GM19023 (cell line): ENCODE measurements at regions not wholly inside any gene's neighbourhood (a gene's known extent, or its start where the extent isn't known, plus 50 kb on each side); places are given as distances from the start of the nearest gene placed in this dataset.

ENCODE experiments used
- ATAC-seq: cut with Tn5 transposase; IDR thresholded peaks from one replicate; pipeline ENCODE4 v1.9.1; 2021; ENCODE audit warnings: mild to moderate bottlenecking, moderate library complexity; ENCODE audit not compliant: unreplicated experiment

DNA sequence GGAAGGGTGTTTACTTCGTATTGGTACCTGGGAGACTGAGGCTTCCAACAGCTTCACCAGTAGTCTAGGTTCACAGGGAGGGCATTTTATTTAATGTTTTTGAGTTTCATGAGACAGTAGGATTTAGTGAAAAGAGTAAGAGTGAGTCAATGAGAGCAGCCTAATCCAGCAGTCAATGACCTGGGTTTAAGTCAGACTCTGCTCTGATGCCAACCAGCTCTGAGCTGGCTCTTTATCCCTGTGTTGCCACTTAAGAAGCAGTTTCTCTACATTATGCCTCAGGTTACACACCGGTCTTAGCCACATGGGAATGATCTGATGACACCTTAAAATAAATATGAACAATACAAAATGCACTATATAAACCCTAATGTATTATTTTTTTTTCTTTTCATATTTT, 59.4 kb upstream of the KCNMB2 start:
- ATAC-seq = no peak

DNA sequence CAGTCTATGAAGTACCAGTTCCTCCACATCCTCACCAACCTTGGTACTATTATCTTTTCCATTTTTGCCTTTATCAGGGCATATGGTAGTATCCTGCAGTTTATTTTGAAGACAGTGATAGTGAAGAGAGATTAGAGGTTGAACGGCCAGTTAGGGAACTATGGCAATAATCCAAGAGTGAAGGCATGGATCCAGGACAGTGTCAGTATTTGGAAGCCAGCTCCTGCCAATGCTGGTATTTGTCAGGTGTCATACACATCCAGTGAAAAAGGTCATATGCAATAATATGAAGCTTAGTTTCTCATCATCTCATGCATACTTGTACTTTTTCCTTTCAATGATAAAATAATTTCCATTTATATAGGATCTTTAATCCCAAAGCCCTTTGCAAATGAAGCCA, 56.8 kb upstream of the KCNMB2 start:
- no peak for ATAC-seq

- no peak for ATAC-seq
These were observed 56.4 kb upstream of the KCNMB2 start for GRCh38 chr3:178479860-178480259.

DNA sequence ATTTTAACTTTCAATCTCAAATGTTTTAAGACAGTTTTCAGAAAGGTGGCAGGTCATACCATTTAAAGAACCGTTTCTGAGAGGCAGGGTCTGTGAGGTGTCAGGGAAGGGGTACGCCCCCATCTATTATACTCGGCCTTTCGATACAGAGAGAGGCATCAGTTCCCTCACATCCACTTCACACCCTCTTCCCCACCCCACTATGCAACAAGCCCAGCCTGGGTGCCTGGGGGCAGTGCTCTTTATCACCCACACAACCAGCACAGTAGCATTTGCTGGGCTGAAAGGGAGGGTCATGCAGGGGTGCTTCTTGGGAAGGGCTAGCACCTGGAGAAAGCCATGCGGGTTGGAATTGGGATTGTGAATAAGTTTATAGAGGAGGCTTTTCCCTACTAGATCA, 56.0 kb upstream of the KCNMB2 start:
- ATAC-seq = peak; percentile 32

DNA sequence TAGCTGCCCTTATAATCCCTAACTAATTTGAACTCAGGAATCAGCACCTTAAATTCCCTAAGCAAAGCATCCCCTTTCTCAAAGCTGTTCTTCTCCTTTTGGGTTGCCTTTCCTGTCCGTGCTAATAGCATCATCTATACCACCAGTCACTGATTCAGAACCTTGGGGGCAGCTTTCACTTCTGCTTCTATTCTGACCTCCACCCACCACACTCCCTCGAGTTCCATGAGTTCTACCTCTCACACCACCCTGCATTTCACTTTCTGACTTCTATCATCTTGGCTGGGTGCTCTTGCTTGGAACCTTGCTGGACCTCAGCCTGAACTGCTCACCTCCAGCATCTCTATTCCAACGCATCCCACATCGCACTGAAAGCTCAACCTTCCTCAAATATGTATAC, 55.4 kb upstream of the KCNMB2 start:
- peak; percentile 98 for ATAC-seq

GRCh38 chr3:178482981-178483380, 53.3 kb upstream of the KCNMB2 start:
- no peak for ATAC-seq

DNA sequence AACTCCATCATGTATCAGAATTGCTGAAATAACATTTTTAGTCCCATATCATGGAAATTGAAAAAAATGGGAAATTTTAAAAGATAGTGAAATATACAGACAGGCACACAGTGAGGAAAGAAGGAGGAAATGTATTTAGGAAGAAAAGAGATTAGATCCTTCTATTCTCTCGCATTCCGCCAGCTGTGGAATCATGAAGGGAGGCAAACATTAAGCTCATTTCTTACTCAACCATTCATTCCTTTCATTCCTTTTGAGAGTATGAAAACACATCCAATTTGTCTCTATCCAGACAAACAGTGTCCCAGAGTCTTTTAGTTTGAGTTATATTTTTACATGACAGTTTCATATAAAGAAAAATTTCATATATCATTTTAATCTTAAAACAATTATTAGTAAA, 52.5 kb upstream of the KCNMB2 start:
- ATAC-seq = no peak

GRCh38 chr3:178485756-178486155, 50.5 kb upstream of the KCNMB2 start:
- ATAC-seq = no peak
